ENCODE measurements at regions not wholly inside any gene's neighbourhood (a gene's known extent, or its start where the extent isn't known, plus 50 kb on each side); places are given as distances from the start of the nearest gene placed in this dataset.

DNA sequence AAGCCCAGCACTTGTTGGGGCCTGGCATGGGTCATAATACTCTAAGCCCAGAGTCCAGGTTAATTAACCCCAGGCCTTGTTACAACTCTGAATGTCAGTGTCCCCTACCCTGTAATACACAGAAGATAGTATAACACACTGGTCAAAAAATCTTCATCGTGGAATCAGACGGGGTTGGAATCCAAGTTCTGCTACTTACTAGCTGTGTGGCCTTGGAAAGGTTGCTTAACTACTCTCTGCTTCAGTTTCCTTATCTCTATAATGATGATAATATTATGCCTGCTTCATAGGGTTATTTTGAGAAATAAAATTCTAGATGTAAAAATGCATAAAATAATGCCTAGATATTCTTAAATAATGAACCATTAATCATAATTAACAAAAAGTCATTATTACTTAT, 77.8 kb upstream of the CTTNBP2NL start:
- DNase-seq (ENCODE audit: low spot score), result no peak

DNA sequence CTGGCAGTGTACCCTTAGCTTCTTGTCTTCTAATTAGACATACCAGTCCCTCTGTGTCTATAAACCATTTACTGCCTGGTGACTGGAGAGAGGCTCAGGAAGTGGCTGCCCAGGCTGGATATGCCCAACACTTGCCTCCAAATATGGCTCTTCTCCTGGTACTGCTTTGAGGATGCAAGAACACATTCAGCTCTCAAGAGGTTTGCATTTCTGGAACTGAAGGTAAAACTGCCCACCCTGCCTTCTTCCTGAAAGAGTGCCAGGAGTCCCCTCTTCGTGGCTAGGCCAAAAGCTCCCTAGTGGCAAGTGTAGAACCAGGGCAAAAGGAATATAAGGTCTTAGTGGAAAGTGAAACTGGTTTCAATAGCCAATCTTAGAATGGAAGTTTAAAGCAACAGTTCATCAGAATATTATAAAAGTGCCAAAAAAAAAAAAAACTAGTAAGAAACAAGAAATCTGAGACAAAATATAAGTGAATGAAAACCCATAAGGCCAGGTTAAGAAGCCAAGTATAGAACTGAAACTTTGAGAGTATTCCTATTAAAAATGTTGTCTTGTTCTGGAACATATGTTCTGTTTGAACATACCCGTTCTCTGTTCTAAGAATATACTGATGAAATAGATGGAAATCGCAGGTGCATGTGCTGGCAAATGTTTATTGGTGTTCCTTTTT, 77.2 kb upstream of the CTTNBP2NL start:
- DNase-seq (ENCODE audit: low spot score), result no peak

GRCh38 chr1:112319371-112320040, 76.5 kb upstream of the CTTNBP2NL start:
- no peak for DNase-seq (ENCODE audit: low spot score)

DNA sequence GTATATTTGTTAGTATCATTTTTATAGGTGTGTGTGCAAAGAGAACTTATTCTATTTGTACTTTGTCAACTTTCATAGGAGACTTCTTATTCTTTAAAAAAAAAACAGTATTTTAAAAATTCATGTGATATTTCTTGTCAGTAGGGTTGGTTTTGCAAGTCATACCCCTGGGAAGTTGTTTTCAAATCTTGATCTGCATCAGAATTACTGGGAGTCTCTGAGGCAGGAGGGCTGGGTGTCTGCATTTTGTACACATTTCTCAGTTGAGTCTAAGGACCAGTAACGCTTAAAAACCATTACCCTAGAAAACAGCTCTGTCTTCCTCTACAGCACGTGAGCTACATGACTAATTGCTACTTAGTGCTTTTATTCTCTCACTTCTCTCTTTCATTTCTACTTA, 76.0 kb upstream of the CTTNBP2NL start:
- DNase-seq (ENCODE audit: low spot score), result no peak

GRCh38 chr1:112322018-112322417, 74.0 kb upstream of the CTTNBP2NL start:
- no peak for DNase-seq (ENCODE audit: low spot score)

DNA sequence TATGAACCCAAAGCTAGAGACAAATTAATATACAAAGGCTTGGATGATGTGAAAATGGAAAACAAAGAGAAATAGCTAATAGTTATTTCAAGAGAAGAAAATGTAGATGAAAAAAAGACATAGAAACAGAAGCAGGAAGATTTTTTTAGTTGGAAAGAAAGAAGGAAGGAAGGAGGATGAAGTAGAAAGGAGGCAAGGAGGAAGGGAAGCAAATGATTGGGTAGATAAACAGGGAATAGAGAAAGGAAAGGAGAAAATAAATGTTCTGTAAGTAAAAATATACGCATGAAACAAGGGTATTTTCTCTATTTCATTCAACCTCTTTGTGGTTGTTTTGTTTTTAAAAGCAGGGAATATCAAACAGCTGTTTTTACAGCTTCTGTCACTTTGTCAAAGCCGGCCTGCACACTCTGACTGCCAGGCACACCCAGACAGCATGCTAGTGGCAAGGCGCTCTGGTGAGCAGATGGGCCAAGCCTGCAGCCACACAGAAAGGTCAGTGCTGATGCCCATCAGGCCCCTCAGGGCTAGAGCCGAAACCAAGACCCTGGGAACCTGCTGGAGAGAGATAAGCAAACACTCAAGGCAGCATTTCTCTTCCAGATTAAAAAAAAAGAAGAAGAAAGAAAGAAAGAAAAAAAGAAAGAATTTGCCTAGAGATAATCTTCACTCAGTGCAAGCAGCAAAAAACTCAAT, 72.9 kb upstream of the CTTNBP2NL start:
- DNase-seq (ENCODE audit: low spot score), result no peak

DNA sequence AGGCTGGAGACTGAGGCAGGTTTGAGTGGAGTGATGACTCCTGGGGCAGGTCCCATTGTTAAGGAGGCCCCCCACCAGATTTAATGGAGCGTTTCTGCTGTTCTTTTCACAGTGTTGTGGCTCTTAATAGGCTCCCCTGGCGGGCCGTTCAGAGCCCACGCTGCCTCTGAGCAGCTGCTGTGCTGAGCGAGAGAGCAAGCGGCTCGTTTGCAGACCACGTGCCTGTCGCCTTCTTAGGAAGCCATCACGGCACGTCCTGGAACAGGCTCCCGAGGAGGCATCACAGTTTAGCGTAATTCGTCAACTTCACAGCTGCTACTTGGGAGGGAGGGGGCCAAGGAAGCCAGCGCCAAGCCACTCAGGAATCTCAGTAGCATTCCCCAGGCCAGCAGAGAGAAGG, 70.5 kb upstream of the CTTNBP2NL start:
- no peak for DNase-seq (ENCODE audit: low spot score)

- no peak for DNase-seq (ENCODE audit: low spot score)
These were observed 67.4 kb upstream of the CTTNBP2NL start for GRCh38 chr1:112328600-112328999.

DNA sequence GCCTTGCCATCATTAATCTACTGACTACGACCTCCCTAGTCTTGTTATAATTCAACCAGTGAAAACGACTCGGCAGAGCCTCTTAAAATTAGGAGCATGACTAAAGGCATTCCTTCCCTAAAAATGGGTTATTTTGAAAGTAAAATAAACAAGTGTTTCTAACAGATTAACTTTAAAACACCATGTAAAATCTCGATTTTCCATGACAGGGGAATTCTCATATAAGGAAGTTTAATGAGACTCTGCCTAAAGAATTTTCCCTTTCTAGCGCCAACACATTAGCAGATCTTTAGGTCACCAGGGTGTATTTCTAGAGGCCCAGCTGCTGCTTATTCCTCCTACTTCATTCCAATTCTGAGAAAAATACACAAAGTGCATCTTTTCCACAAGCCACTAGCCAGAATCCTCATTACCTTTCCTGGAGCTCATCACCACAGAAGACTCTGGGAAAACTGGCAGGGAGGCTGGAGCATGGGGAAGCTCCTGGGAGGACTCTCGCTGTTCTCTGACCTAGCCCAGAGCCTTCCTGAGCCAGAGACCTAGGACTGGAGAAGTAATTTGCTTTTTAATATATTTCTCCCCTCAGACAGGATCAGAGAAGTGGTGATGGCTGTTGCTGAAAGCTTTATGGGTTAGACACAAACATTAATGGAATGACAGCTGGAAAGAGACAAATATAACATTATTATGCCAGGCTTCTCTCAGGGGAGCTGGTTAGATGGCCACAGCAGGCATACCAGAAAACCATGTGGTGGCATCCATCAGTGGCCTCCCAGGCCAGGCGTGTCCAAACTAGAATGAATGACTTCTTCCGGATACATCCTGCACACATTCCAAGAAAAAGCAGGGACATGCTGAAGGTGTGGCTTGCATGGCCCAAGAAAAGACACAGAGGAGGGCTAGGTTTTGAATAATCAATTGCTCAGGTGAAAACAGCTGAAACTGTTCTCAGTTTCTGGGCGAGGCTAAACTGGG, 63.6 kb upstream of the CTTNBP2NL start:
- no peak for DNase-seq (ENCODE audit: low spot score)

DNA sequence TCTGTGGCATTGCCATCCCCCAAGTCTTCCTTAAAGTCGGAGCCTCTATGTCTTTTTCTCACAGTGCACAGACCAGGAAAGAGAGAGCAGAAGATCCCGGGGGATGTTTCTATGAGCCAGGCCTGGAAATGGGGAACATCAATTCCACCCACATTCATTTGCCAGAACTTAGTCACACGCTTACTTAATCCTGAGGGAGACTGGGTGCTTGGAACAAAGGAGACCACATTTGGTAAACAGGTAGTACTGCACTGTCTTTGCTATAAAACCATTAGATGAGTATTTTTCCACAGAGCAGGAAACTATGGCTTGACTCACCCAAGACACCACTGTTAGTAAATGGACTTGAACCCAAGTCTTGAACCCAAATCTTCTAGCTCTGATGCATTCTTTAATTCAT, 60.7 kb upstream of the CTTNBP2NL start:
- DNase-seq (ENCODE audit: low spot score), result no peak

- peak; percentile 23 for DNase-seq (ENCODE audit: low spot score)
These were observed 58.9 kb upstream of the CTTNBP2NL start for GRCh38 chr1:112337028-112337531.

DNA sequence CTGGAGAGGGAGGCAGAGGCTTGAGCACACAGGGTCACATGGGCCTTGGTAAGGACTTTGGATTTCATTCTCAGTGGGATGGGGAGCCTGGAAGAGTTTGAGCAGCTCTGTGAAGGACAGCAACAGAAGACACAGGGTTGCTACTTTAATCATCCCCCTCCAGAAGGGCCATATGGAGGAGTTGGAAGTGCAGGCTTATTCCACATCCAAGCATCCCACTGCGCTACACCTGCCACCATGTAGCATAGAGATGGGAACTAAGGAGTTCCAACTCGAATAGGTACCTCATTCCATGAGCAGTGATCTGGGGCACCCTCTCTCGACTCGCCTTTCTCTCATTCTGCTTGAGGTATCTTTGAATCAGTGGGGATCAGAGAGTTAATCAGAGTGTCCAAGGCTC, 54.0 kb upstream of the CTTNBP2NL start:
- DNase-seq (ENCODE audit: low spot score), result no peak

DNA sequence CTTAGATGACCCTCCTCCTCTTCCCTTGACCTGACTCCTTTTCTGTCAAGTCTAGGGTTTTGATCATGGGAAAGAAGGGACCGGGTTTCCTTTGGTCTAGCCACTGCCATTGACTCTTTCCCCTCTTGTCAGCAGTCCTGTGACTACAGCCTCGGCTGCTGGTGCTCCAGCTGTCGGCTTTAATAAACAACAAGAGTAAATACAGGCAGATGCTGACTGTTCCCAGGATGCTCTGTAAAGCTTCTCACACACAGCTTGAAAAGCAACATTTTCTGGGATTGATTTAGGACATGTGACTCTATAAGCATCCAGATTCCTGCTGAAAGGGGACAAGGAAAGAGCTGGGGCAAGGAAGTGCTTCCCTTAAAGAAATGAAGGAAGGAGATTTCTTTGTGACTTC, 53.5 kb upstream of the CTTNBP2NL start:
- no peak for DNase-seq (ENCODE audit: low spot score)

GRCh38 chr1:112344754-112345423, 51.1 kb upstream of the CTTNBP2NL start:
- peak; percentile 7 for DNase-seq (ENCODE audit: low spot score)
